Dedifferentiated amniotic fluid mesenchymal stem cell (primary cell): ENCODE measurements at regions not wholly inside any gene's neighbourhood (a gene's known extent, or its start where the extent isn't known, plus 50 kb on each side); places are given as distances from the start of the nearest gene placed in this dataset.

Experiments used
- DNase-seq: peaks from one replicate; pipeline ENCODE4 v3.0.0-alpha.2; 2016; ENCODE audit errors: extremely low spot score

- DNase-seq = no peak
Observed at GRCh38 chr1:55931081-55931940, 648.1 kb downstream of the PLPP3 start.

GRCh38 chr1:55929652-55930051 is 649.7 kb downstream of the PLPP3 start:
- DNase-seq = no peak

- no peak for DNase-seq
Observed at GRCh38 chr1:55928576-55928975, 650.8 kb downstream of the PLPP3 start.

GRCh38 chr1:55927702-55928290 is 651.6 kb downstream of the PLPP3 start:
- no peak for DNase-seq

GRCh38 chr1:55926906-55927471 is 652.4 kb downstream of the PLPP3 start:
- DNase-seq = no peak

- no peak for DNase-seq
Observed at GRCh38 chr1:55916907-55917306, 662.5 kb downstream of the PLPP3 start.

GRCh38 chr1:55916481-55916880 is 662.9 kb downstream of the PLPP3 start:
- DNase-seq = peak; percentile 19

GRCh38 chr1:55913565-55913964 is 665.8 kb downstream of the PLPP3 start:
- no peak for DNase-seq

- no peak for DNase-seq
Observed at GRCh38 chr1:55912438-55912837, 666.9 kb downstream of the PLPP3 start.

- DNase-seq = no peak
Observed at GRCh38 chr1:55904541-55904940, 674.8 kb downstream of the PLPP3 start.

- DNase-seq = no peak
Observed at GRCh38 chr1:55898181-55898580, 681.2 kb downstream of the PLPP3 start.

- DNase-seq = no peak
Observed at GRCh38 chr1:55896210-55896609, 681.0 kb upstream of the USP24 start.

- DNase-seq = no peak
Observed at GRCh38 chr1:55894521-55894920, 679.4 kb upstream of the USP24 start.

GRCh38 chr1:55893155-55893554 is 678.0 kb upstream of the USP24 start:
- no peak for DNase-seq

- no peak for DNase-seq
Observed at GRCh38 chr1:55888685-55889317, 673.6 kb upstream of the USP24 start.

GRCh38 chr1:55886856-55887712 is 671.9 kb upstream of the USP24 start:
- DNase-seq = no peak

- DNase-seq = no peak
Observed at GRCh38 chr1:55885619-55886018, 670.5 kb upstream of the USP24 start.

- no peak for DNase-seq
Observed at GRCh38 chr1:55882931-55883330, 667.8 kb upstream of the USP24 start.

- no peak for DNase-seq
Observed at GRCh38 chr1:55879346-55879745, 664.2 kb upstream of the USP24 start.

- DNase-seq = no peak
Observed at GRCh38 chr1:55877437-55878232, 662.5 kb upstream of the USP24 start.
